GM12873 (cell line): ENCODE measurements at regions not wholly inside any gene's neighbourhood (a gene's known extent, or its start where the extent isn't known, plus 50 kb on each side); places are given as distances from the start of the nearest gene placed in this dataset.

Source experiments
- CTCF ChIP-seq: IDR thresholded peaks from 2 replicates; pipeline ENCODE4 v1.5.1; 2012; ENCODE audit warnings: low read depth, mild to moderate bottlenecking, moderate library complexity, low read length, control low read depth; ENCODE audit not compliant: insufficient read depth; ENCODE audit errors: missing control alignments

GRCh38 chr11:70624598-70624993, 226.3 kb downstream of the CTTN start:
- no peak for TF ChIP-seq CTCF

DNA sequence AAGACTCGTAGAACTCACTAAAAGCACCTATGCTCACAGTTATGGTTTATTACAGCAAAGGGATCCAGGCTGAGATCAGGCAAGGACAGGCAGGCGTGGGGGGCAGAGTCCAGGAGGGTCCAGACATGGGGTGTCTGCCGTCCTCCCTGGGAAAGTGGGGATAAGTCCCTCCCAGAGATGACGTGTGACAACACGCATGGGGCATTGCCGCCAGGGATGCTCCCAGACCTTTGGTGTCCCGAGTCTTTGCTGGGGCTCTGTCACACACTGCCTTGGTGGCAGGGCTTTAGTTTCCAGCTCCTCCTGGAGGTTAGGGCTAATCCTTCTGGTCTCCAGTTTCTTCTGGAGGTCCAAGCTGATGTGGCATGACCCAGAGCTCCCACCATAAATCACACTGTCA, 226.7 kb downstream of the CTTN start:
- TF ChIP-seq CTCF = no peak

DNA sequence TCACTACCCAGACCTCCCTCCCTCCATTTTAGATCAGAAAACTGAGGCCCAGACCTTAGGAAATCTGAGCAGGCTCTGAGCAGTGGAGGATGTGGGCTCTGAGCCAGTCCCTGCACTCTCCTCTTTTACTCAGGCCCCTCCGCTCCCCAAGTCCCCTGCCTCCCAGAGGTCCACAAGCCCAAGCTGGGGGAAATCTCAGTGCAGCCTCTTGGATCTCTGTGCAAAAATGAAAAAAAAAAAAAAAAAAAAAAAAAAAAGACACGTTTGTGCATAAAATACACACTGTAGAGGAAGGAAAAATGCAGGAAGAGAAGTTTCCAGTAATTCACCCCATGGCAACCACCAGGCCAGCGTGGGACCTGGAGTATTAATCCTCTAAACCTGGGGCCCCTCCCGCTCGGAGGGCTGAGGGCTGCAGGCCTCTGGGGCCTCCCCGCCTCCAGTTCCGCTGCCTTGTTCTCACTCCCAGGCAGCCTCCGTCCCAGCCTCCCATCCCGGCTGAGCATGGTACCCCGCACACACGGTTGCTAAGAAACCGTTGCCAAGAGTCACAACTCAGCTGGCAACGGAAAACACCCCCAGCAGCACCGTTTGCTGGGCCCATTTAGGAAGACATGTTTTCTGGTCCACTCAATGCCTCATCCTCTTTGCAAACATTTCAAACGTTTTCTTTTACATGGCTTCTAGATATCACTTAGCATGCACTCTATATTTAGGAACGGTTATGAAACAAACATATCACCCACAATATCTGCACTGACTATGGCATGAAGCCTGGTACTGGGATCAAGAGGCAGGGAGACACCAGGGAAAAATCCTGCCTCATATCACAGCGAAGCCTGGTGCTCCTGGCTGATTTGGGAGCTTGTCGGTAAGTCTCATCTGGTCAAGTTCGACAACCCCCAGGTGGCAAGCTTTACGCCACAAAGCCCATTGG, 227.5 kb downstream of the CTTN start:
- no peak for TF ChIP-seq CTCF

DNA sequence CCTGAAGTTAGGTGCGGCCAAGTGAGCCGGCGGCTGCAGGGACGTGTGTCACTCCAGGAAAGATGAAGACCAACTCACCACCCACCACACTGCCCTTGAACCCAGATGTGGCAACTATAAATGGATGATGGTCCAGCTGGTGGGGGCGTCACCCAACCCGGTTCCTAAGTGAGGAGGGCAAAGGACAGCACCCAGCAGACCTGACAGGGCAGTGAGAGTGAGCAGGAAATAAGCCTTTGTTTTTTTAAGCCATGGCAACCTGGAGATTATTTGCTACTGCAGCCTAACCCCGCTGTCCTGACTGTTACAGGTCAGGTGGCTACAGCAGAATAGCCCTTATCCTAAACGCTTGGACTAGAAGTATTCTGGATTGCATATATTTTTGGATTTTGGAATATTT, 228.9 kb downstream of the CTTN start:
- no peak for TF ChIP-seq CTCF

GRCh38 chr11:70628176-70628854, 230.0 kb downstream of the CTTN start:
- TF ChIP-seq CTCF = no peak

GRCh38 chr11:70628855-70629844, 230.8 kb downstream of the CTTN start:
- no peak for TF ChIP-seq CTCF
